Endothelial cell (in vitro differentiated cells): ENCODE measurements at regions not wholly inside any gene's neighbourhood (a gene's known extent, or its start where the extent isn't known, plus 50 kb on each side); places are given as distances from the start of the nearest gene placed in this dataset.

Experiments used
- DNase-seq: peaks from one replicate; pipeline ENCODE4 v3.0.0; 2021; ENCODE audit warnings: low spot score
- H3K27ac Mint-ChIP-seq: one replicate; pipeline ENCODE4 v1.8.0; 2021; ENCODE audit warnings: mixed read lengths, inconsistent platforms; ENCODE audit not compliant: unreplicated experiment
- H3K27me3 Mint-ChIP-seq: one replicate; pipeline ENCODE4 v1.8.0; 2021; ENCODE audit warnings: mild to moderate bottlenecking, moderate library complexity, mixed read lengths, inconsistent platforms; ENCODE audit not compliant: unreplicated experiment
- H3K36me3 Mint-ChIP-seq: one replicate; pipeline ENCODE4 v1.8.0; 2021; ENCODE audit warnings: mild to moderate bottlenecking, low read depth, mixed read lengths, inconsistent platforms; ENCODE audit not compliant: unreplicated experiment
- H3K4me1 Mint-ChIP-seq: one replicate; pipeline ENCODE4 v1.8.0; 2021; ENCODE audit warnings: mild to moderate bottlenecking, mixed read lengths, inconsistent platforms; ENCODE audit not compliant: unreplicated experiment
- H3K4me3 Mint-ChIP-seq: one replicate; pipeline ENCODE4 v1.8.0; 2021; ENCODE audit warnings: mild to moderate bottlenecking, mixed read lengths, inconsistent platforms; ENCODE audit not compliant: unreplicated experiment
- H3K9me3 Mint-ChIP-seq: one replicate; pipeline ENCODE4 v1.8.0; 2021; ENCODE audit warnings: mixed read lengths, inconsistent platforms; ENCODE audit not compliant: unreplicated experiment
- TF ChIP-seq, protein P1 (sequence below): fragments of 200-600 bp; sonication (generic); IDR thresholded peaks from one replicate; pipeline ENCODE4 v1.5.0; 2021; ENCODE audit warnings: antibody characterized with exemption; ENCODE audit not compliant: unreplicated experiment

GRCh38 chr12:46977871-46978375, 101.5 kb upstream of the PCED1B start:
- TF ChIP-seq, protein P1, sequence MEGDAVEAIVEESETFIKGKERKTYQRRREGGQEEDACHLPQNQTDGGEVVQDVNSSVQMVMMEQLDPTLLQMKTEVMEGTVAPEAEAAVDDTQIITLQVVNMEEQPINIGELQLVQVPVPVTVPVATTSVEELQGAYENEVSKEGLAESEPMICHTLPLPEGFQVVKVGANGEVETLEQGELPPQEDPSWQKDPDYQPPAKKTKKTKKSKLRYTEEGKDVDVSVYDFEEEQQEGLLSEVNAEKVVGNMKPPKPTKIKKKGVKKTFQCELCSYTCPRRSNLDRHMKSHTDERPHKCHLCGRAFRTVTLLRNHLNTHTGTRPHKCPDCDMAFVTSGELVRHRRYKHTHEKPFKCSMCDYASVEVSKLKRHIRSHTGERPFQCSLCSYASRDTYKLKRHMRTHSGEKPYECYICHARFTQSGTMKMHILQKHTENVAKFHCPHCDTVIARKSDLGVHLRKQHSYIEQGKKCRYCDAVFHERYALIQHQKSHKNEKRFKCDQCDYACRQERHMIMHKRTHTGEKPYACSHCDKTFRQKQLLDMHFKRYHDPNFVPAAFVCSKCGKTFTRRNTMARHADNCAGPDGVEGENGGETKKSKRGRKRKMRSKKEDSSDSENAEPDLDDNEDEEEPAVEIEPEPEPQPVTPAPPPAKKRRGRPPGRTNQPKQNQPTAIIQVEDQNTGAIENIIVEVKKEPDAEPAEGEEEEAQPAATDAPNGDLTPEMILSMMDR: no peak
- H3K4me3 Mint-ChIP-seq: no peak overlapping the region
- H3K27me3 Mint-ChIP-seq: peaks cover 1% of the 10 kb centered on the region
- no peak overlapping the region for H3K27ac Mint-ChIP-seq
- no peaks in the 10 kb centered on the region for H3K36me3 Mint-ChIP-seq
- H3K4me1 Mint-ChIP-seq: peaks cover 3% of the 10 kb centered on the region
- DNase-seq: no peak
- H3K9me3 Mint-ChIP-seq: peaks cover 5% of the 10 kb centered on the region

DNA sequence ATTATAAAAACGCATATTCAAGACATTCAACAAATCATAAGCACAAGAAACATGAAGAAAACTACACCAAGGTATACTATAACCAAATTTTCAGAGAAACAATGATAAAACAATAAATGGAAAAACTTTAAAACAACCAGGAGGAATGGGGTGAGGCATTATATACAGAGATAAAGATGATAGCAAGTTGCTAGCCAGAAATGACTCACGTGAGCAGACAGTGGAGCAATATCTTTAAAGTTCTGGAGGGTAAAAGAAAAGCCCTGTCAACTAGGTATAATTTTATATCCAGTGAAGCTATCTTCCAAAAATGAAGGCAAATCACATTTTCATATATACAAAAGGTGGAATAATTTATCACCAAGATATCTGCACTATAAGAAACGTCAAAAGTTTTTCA, 97.8 kb upstream of the PCED1B start:
- no peak overlapping the region for H3K4me3 Mint-ChIP-seq
- no peaks in the 10 kb centered on the region for H3K27me3 Mint-ChIP-seq

DNA sequence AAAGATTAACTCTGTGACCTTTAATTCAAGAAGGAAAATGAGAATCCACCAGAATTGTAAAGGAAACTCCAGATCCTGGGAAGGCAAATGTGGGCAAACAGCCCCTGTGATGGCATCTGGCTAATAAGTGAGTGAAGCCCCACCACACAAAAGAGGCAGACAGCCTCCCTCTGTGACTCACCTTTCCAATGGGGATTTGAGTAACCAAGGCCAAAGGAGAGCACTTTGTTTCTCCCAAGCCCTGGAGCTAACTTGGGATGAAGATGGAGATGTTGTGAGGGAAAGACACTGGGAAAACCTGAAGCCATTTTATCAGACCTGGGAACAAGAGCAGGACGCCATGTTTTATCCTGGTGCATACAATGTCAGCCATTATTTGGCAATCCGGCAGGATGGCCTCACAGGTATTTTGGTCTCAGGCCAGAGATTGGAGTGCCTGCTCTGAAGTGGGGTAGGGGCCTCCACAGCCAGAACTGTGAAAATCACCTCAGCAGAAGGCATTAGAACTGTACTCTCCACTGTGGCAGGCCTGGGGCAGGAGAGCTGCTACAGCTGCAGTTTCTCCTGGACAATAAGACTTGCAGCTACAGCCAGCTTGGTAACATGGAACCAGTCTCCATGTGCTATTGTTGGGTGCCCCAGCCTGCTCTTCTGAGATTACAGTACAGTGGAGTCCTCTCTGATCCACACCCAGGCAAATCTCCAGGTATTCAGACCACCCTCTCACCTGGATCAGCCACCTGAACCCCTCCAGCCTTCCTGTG, 96.6 kb upstream of the PCED1B start:
- Mint-ChIP-seq H3K27me3 (no peaks in the 10 kb centered on the region), H3K27ac (no peak overlapping the region), H3K4me3 (no peak overlapping the region), H3K4me1 (no peaks in the 10 kb centered on the region), H3K9me3 (peaks cover 5% of the 10 kb centered on the region), H3K36me3 (no peaks in the 10 kb centered on the region)
- DNase-seq: no peak
- TF ChIP-seq, protein P1: no peak

More for the DNA sequence above, 97.8 kb upstream of the PCED1B start:
- Mint-ChIP-seq H3K4me1 (no peaks in the 10 kb centered on the region), H3K9me3 (peaks cover 5% of the 10 kb centered on the region), H3K36me3 (no peaks in the 10 kb centered on the region), H3K27ac (no peak overlapping the region)
- TF ChIP-seq, protein P1: no peak
- DNase-seq: no peak

DNA sequence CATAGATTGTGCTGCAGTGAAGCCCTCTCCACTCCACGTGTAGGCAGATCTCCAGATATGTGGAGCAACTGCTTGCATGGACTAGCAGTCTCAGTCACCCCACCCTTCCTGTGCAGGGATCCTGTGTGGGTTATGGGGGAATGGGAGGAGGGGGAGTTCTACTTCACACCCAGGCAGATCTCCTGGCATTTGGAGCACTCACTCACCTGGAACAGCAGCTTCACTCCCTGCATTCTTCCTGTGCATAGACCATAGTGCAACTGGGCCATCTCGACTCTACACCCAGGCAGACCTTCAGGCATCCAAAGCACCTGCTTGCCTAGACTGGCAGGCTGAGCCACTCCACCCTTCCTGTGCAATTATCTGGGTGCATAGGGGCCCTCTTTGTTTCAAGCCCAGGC, 96.0 kb upstream of the PCED1B start:
- H3K27ac Mint-ChIP-seq: no peak overlapping the region
- no peaks in the 10 kb centered on the region for H3K4me1 Mint-ChIP-seq
- peaks cover 2% of the 10 kb centered on the region for H3K9me3 Mint-ChIP-seq
- no peaks in the 10 kb centered on the region for H3K36me3 Mint-ChIP-seq
- H3K4me3 Mint-ChIP-seq: no peak overlapping the region
- TF ChIP-seq, protein P1: no peak
- DNase-seq: no peak
- H3K27me3 Mint-ChIP-seq: no peaks in the 10 kb centered on the region

- H3K4me3 Mint-ChIP-seq: no peak overlapping the region
- TF ChIP-seq, protein P1: peak; percentile 46
- H3K27ac Mint-ChIP-seq: no peak overlapping the region
Measured at GRCh38 chr12:46983959-46984841, 95.2 kb upstream of the PCED1B start.

More at GRCh38 chr12:46983959-46984841, 95.2 kb upstream of the PCED1B start:
- Mint-ChIP-seq H3K9me3 (no peaks in the 10 kb centered on the region), H3K36me3 (no peaks in the 10 kb centered on the region), H3K27me3 (no peaks in the 10 kb centered on the region), H3K4me1 (no peaks in the 10 kb centered on the region)
- peak; percentile 31 for DNase-seq
